ENCODE measurements at regions not wholly inside any gene's neighbourhood (a gene's known extent, or its start where the extent isn't known, plus 50 kb on each side); places are given as distances from the start of the nearest gene placed in this dataset.
"Not testable (repeated sequence)": the region's sequence is repeated elsewhere in the genome, so short reads cannot be mapped to it uniquely, and the experiment has no call there.

DNA sequence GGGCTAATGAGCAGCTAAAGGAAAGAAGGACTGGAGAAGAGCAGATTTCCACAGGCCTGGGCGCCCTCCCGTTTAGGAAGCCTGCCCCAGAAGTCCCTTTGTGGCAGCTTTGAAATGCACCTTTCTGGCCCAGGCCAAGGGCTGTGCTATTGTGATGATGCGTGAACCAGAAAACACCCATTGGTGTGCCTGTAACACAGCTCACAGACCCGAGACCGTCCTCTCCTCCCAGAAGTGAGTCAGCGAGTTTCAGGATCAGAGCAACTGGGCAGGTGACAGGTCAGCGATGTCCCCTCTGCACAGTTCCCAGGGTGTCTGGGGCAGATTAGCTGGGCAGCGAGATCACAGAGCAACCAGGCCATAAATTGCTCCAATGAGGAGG is 71.9 kb upstream of the SULF2 start:
- H3K4me3 ChIP-seq (ENCODE audit: low read depth, low read length), result no peak overlapping the region
- TF ChIP-seq, protein P1, sequence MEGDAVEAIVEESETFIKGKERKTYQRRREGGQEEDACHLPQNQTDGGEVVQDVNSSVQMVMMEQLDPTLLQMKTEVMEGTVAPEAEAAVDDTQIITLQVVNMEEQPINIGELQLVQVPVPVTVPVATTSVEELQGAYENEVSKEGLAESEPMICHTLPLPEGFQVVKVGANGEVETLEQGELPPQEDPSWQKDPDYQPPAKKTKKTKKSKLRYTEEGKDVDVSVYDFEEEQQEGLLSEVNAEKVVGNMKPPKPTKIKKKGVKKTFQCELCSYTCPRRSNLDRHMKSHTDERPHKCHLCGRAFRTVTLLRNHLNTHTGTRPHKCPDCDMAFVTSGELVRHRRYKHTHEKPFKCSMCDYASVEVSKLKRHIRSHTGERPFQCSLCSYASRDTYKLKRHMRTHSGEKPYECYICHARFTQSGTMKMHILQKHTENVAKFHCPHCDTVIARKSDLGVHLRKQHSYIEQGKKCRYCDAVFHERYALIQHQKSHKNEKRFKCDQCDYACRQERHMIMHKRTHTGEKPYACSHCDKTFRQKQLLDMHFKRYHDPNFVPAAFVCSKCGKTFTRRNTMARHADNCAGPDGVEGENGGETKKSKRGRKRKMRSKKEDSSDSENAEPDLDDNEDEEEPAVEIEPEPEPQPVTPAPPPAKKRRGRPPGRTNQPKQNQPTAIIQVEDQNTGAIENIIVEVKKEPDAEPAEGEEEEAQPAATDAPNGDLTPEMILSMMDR (IDR thresholded peaks at IDR 0.05; ENCODE audit: low read depth, low read length), result no peak
- in situ Hi-C loops (cut with HindIII; ENCODE audit: low sequenced_read_pairs), result no loop called here
- no peak for DNase-seq (ENCODE audit: low read depth, low spot score)

- in situ Hi-C loops (cut with HindIII; ENCODE audit: low sequenced_read_pairs), result no loop called here
- no peak overlapping the region for H3K4me3 ChIP-seq (ENCODE audit: low read depth, low read length)
- DNase-seq (ENCODE audit: low read depth, low spot score), result no peak
- TF ChIP-seq, protein P1 (IDR thresholded peaks at IDR 0.05; ENCODE audit: low read depth, low read length), result no peak
Measured at GRCh38 chr20:47855799-47856198, 70.5 kb upstream of the SULF2 start.

GRCh38 chr20:47854687-47855212 is 69.5 kb upstream of the SULF2 start:
- TF ChIP-seq, protein P1 (IDR thresholded peaks at IDR 0.05; ENCODE audit: low read depth, low read length), result peak; percentile 48
- no peak overlapping the region for H3K4me3 ChIP-seq (ENCODE audit: low read depth, low read length)
- DNase-seq (ENCODE audit: low read depth, low spot score), result peak; percentile 40
- in situ Hi-C loops (cut with HindIII; ENCODE audit: low sequenced_read_pairs), result no loop called here

- TF ChIP-seq, protein P1 (IDR thresholded peaks at IDR 0.05; ENCODE audit: low read depth, low read length), result no peak
- no peak overlapping the region for H3K4me3 ChIP-seq (ENCODE audit: low read depth, low read length)
- DNase-seq (ENCODE audit: low read depth, low spot score), result no peak
- in situ Hi-C loops (cut with HindIII; ENCODE audit: low sequenced_read_pairs), result no loop called here
Measured at GRCh38 chr20:47851774-47852173, 66.5 kb upstream of the SULF2 start.

DNA sequence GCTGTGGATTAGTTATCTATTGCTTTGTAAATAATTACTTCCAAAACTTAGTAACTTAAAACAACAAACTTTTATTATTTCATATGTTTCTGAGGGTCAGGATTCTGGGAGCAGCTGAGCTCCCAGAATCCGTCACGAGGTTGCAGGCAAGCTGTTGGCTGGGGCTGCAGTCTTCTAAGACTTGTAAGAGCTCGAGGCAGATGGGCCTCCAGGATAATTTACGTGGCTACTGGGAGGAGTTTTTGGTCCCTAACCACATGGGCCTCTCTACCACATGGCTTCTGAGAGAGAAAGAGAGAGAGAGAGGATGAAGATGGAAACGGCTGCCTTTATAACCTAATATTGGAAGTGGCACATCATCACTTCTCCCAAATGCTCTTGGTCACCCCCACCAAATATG is 64.9 kb upstream of the SULF2 start:
- no peak for DNase-seq (ENCODE audit: low read depth, low spot score)
- in situ Hi-C loops (cut with HindIII; ENCODE audit: low sequenced_read_pairs), result no loop called here
- TF ChIP-seq, protein P1 (IDR thresholded peaks at IDR 0.05; ENCODE audit: low read depth, low read length), result no peak
- H3K4me3 ChIP-seq (ENCODE audit: low read depth, low read length), result no peak overlapping the region

DNA sequence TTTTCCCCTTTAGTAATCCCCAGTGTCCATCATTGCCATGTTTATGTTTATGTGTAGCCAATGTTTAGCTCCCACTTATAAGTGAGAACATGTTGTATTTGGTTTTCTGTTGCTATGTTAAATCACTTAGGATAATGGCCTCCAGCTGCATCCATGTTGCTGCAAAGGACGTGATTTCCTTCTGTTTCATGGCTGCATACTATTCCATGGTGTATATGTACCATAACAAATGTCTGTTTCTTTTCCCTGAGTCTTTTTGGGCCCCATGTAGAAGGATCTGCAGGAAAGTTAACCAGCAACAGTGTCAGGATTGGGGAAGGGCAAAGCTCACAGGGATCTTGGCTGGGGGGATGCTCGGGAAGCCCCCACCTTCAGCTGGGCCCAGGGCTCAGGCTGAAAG is 64.3 kb upstream of the SULF2 start:
- TF ChIP-seq, protein P1 (IDR thresholded peaks at IDR 0.05; ENCODE audit: low read depth, low read length), result no peak
- in situ Hi-C loops (cut with HindIII; ENCODE audit: low sequenced_read_pairs), result no loop called here
- no peak for DNase-seq (ENCODE audit: low read depth, low spot score)
- no peak overlapping the region for H3K4me3 ChIP-seq (ENCODE audit: low read depth, low read length)

DNA sequence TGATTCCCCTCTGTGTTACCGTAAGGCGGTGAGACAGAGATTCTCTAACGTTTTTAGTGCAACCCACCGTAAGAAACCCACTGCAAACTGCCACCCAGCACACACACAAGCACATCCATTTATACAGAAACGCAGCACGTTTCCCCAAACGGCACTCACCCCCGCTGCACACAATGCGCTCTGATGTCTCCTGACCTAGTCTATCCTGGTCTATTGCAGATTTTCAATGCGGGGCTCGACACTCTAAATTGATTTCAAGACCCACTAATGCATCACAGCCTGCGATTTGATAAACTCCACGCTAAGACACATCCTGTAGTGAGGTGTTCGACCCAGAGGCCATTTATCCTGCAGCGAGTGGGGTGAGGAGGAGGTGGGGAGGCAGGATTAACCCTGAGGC is 63.7 kb upstream of the SULF2 start:
- in situ Hi-C loops (cut with HindIII; ENCODE audit: low sequenced_read_pairs), result no loop called here
- TF ChIP-seq, protein P1 (IDR thresholded peaks at IDR 0.05; ENCODE audit: low read depth, low read length), result no peak
- no peak for DNase-seq (ENCODE audit: low read depth, low spot score)
- H3K4me3 ChIP-seq (ENCODE audit: low read depth, low read length), result no peak overlapping the region

GRCh38 chr20:47848534-47848933 is 63.3 kb upstream of the SULF2 start:
- in situ Hi-C loops (cut with HindIII; ENCODE audit: low sequenced_read_pairs); H3K4me3 ChIP-seq (ENCODE audit: low read depth, low read length); DNase-seq (ENCODE audit: low read depth, low spot score): not testable (repeated sequence)
